Nephron progenitor cell (in vitro differentiated cells): ENCODE measurements at regions not wholly inside any gene's neighbourhood (a gene's known extent, or its start where the extent isn't known, plus 50 kb on each side); places are given as distances from the start of the nearest gene placed in this dataset.

Source experiments
- DNase-seq: peaks from one replicate; pipeline ENCODE4 v3.0.0; 2021
- H3K27ac Mint-ChIP-seq: 2 replicates; pipeline ENCODE4 v1.8.0; 2021; ENCODE audit warnings: mild to moderate bottlenecking, moderate library complexity, mixed read lengths
- H3K27me3 Mint-ChIP-seq: 2 replicates; pipeline ENCODE4 v1.8.0; 2021; ENCODE audit warnings: mild to moderate bottlenecking, low read depth, mixed read lengths; ENCODE audit not compliant: poor library complexity
- H3K36me3 Mint-ChIP-seq: 2 replicates; pipeline ENCODE4 v1.8.0; 2021; ENCODE audit warnings: low read depth, mixed read lengths
- H3K4me1 Mint-ChIP-seq: 2 replicates; pipeline ENCODE4 v1.8.0; 2021; ENCODE audit warnings: mixed read lengths
- H3K4me3 Mint-ChIP-seq: 2 replicates; pipeline ENCODE4 v1.8.0; 2021; ENCODE audit warnings: mild to moderate bottlenecking, moderate library complexity, mixed read lengths
- H3K9me3 Mint-ChIP-seq: 2 replicates; pipeline ENCODE4 v1.8.0; 2021; ENCODE audit warnings: mild to moderate bottlenecking, moderate library complexity, mixed read lengths
- TF ChIP-seq, protein P1 (sequence below): fragments of 200-600 bp; sonication (generic); IDR thresholded peaks from 2 replicates; pipeline ENCODE4 v1.5.0; 2021; ENCODE audit warnings: antibody characterized with exemption

DNA sequence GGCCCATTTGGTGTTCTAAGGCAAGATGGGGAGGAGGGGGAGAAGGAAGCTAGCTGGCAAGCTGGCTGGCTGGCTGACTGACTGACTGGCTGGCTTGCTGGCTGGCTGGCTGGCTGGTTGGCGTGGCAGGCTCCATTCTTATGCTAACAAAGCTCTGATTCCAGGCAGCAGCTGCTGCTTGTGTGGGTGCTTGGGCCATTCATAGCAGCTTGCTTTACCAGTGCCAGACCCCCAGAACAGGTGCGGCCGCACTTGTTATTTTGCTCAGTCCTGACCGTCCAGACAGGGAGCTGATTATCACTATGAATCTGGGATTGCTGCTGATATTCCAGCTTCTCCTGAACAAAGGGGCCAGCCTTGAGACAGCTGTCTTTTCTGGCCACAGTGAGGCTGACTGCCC is 131.2 kb upstream of the PAK3 start:
- no peak for DNase-seq
- H3K9me3 Mint-ChIP-seq = no peaks in the 10 kb centered on the region
- no peak overlapping the region for H3K4me3 Mint-ChIP-seq
- H3K4me1 Mint-ChIP-seq = peaks cover 4% of the 10 kb centered on the region
- no peaks in the 10 kb centered on the region for H3K36me3 Mint-ChIP-seq
- TF ChIP-seq, protein P1, sequence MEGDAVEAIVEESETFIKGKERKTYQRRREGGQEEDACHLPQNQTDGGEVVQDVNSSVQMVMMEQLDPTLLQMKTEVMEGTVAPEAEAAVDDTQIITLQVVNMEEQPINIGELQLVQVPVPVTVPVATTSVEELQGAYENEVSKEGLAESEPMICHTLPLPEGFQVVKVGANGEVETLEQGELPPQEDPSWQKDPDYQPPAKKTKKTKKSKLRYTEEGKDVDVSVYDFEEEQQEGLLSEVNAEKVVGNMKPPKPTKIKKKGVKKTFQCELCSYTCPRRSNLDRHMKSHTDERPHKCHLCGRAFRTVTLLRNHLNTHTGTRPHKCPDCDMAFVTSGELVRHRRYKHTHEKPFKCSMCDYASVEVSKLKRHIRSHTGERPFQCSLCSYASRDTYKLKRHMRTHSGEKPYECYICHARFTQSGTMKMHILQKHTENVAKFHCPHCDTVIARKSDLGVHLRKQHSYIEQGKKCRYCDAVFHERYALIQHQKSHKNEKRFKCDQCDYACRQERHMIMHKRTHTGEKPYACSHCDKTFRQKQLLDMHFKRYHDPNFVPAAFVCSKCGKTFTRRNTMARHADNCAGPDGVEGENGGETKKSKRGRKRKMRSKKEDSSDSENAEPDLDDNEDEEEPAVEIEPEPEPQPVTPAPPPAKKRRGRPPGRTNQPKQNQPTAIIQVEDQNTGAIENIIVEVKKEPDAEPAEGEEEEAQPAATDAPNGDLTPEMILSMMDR = no peak
- H3K27me3 Mint-ChIP-seq = no peaks in the 10 kb centered on the region
- no peak overlapping the region for H3K27ac Mint-ChIP-seq

DNA sequence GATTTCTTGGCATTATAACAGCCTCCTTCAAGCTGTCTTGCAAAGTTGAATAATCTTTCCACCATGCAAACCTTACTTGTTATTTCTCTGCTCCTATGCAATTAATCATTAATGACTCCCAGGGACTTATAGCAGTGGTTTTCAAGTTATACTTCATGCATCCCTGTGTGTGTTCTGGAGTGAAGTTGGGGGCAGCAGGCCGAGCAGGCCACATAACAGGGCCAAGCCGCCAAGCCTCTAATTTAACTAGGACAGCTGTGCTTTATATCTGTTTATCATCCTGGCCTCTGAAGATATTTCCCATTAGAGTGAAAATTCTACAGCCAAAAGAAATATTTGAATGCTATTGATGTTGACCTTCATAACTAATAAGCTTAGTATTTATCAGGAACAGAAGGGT is 133.5 kb upstream of the PAK3 start:
- no peak overlapping the region for H3K27ac Mint-ChIP-seq
- TF ChIP-seq, protein P1 = no peak
- no peak overlapping the region for H3K4me3 Mint-ChIP-seq
- H3K9me3 Mint-ChIP-seq = no peaks in the 10 kb centered on the region
- no peaks in the 10 kb centered on the region for H3K27me3 Mint-ChIP-seq
- DNase-seq = no peak
- H3K36me3 Mint-ChIP-seq = no peaks in the 10 kb centered on the region
- peaks cover 4% of the 10 kb centered on the region for H3K4me1 Mint-ChIP-seq

DNA sequence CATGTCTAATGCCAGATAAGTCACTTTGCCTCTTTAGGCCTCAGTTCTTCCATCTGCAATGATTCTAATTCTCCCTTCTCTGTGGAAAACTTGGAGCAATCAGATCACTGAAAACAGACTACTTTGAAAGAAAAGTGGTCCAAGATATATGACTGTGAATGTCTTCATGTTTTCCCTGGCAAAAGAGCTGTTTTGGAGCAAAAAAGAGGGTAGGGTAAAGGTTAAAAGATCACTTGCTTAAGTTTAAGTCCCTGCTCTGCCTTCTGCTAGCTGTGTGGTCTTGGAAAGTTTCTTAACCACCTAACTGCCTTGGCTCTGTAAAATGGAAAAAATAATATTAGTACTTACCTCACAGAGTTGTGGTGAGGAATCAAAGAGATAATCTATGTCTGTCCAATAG is 140.3 kb upstream of the PAK3 start:
- Mint-ChIP-seq H3K4me1 (no peaks in the 10 kb centered on the region), H3K4me3 (no peak overlapping the region), H3K27me3 (peaks cover 9% of the 10 kb centered on the region), H3K27ac (no peak overlapping the region), H3K36me3 (no peaks in the 10 kb centered on the region), H3K9me3 (no peaks in the 10 kb centered on the region)
- DNase-seq = no peak
- TF ChIP-seq, protein P1 = no peak

DNA sequence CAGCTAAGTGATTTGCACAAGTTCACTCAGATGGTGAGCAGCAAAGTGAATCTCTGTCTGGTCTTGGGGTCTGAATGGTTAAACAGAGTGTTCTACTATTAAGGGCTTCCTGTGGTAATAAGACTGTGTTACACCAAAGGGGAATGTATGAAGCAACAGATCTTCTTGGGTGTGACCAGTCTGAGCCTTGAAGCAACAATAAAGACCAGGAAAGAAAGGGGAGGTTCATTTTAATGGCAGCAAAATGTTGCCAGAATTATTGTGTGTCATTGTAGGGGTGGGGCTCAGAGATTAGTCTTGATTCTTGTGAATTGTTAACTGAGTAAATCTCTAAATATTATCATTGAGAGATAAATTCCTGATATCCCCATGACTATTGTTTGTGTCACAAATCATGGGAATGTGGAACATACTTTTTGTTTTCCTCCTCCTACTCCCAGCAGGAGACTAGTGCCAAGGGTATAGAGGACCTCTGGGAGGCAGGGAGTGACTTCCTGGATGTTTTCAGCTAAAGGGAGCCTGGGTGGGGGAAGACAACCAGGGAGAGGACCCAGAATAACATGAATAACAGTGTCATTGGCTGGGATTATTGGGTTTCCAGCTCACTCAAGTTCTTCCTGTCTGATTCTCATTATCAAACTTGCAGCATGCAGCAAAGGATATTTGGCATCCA is 141.4 kb upstream of the PAK3 start:
- TF ChIP-seq, protein P1 = no peak
- Mint-ChIP-seq H3K36me3 (no peaks in the 10 kb centered on the region), H3K9me3 (no peaks in the 10 kb centered on the region), H3K27ac (no peak overlapping the region), H3K27me3 (peaks cover 9% of the 10 kb centered on the region), H3K4me1 (no peaks in the 10 kb centered on the region), H3K4me3 (no peak overlapping the region)
- no peak for DNase-seq

DNA sequence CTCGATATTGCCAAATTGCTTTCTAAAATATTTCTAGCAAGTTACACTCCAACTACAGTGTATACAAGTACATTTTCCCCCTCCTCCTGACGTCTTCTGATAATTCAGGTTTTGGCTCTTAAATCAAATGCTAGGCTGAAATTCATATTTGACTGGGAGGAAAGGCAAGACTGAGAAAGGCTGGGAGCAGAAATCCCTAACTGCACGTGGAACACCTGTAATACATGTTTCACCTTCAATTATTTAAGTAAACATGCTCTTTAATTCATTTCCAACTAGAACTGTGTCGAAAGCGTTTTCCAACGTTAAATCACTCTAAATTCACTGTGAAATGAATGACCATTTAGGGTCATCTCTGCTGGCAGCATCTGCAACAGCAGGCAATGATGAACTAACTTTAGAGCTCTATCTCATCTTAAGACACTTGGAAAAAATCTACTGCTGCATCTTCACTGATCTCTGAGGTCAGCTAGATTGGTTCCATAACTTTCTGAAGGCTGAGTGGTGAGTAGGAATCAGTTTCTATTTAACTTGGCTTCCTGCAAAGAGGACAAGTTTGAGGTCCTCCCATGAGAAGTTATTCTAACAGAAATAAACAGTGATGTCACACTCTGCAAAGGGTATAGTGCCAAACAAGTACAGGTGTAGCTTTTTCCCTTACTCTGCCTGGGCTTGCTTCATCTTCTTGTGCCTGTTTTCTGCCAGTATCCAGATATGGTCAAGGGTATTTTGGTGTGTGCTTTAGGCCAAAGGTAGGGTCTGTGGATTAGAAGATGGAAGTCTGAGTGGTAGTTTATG is 144.3 kb upstream of the PAK3 start:
- H3K27me3 Mint-ChIP-seq = peaks cover 28% of the 10 kb centered on the region
- H3K9me3 Mint-ChIP-seq = no peaks in the 10 kb centered on the region
- H3K4me3 Mint-ChIP-seq = no peak overlapping the region
- TF ChIP-seq, protein P1 = no peak
- DNase-seq = no peak
- H3K4me1 Mint-ChIP-seq = no peaks in the 10 kb centered on the region
- no peak overlapping the region for H3K27ac Mint-ChIP-seq
- no peaks in the 10 kb centered on the region for H3K36me3 Mint-ChIP-seq
